SJSA1 (cell line): ENCODE measurements at regions not wholly inside any gene's neighbourhood (a gene's known extent, or its start where the extent isn't known, plus 50 kb on each side); places are given as distances from the start of the nearest gene placed in this dataset.

Source experiments
- DNase-seq, 2 experiments: peaks; one replicate each; pipeline ENCODE4 v3.0.0-alpha.2; 2015 to 2020; ENCODE audit warnings: low spot score in 2 of 2, low read depth in 1 of 2
- H3K27ac ChIP-seq: fragments of 250-450 bp; sonication (Bioruptor Pico); 2 replicates; pipeline ENCODE4 v1.5.1; 2020; ENCODE audit warnings: mild to moderate bottlenecking, moderate library complexity
- H3K27me3 ChIP-seq: fragments of 250-450 bp; sonication (Bioruptor Pico); replicated peaks from 2 replicates; pipeline ENCODE4 v1.5.1; 2020; ENCODE audit warnings: mild to moderate bottlenecking, moderate library complexity
- H3K36me3 ChIP-seq: fragments of 250-450 bp; sonication (Bioruptor Pico); 2 replicates; pipeline ENCODE4 v1.5.1; 2020; ENCODE audit warnings: mild to moderate bottlenecking
- H3K4me1 ChIP-seq: fragments of 250-450 bp; sonication (Bioruptor Pico); replicated peaks from 2 replicates; pipeline ENCODE4 v1.6.1; 2021; ENCODE audit warnings: mild to moderate bottlenecking
- H3K4me3 ChIP-seq: fragments of 250-450 bp; sonication (Bioruptor Pico); 2 replicates; pipeline ENCODE4 v1.5.1; 2020; ENCODE audit warnings: mild to moderate bottlenecking
- H3K9me3 ChIP-seq: fragments of 250-450 bp; sonication (Bioruptor Pico); replicated peaks from 2 replicates; pipeline ENCODE4 v1.5.1; 2020; ENCODE audit warnings: mild to moderate bottlenecking

- no peak for DNase-seq
- Histone ChIP-seq H3K4me1 (peaks cover 20% of the 10 kb centered on the region), H3K27me3 (no peaks in the 10 kb centered on the region), H3K36me3 (no peaks in the 10 kb centered on the region), H3K4me3 (no peak overlapping the region), H3K9me3 (no peaks in the 10 kb centered on the region), H3K27ac (no peak overlapping the region)
These were observed 548.8 kb upstream of the MDFIC2 start for GRCh38 chr3:70861234-70861633.

GRCh38 chr3:70857916-70858315 lies 545.5 kb upstream of the MDFIC2 start:
- no peaks in the 10 kb centered on the region for H3K9me3 ChIP-seq
- no peak for DNase-seq
- no peak overlapping the region for H3K27ac ChIP-seq
- H3K4me1 ChIP-seq = peaks cover 38% of the 10 kb centered on the region
- H3K27me3 ChIP-seq = no peaks in the 10 kb centered on the region
- no peak overlapping the region for H3K4me3 ChIP-seq
- H3K36me3 ChIP-seq = no peaks in the 10 kb centered on the region

DNA sequence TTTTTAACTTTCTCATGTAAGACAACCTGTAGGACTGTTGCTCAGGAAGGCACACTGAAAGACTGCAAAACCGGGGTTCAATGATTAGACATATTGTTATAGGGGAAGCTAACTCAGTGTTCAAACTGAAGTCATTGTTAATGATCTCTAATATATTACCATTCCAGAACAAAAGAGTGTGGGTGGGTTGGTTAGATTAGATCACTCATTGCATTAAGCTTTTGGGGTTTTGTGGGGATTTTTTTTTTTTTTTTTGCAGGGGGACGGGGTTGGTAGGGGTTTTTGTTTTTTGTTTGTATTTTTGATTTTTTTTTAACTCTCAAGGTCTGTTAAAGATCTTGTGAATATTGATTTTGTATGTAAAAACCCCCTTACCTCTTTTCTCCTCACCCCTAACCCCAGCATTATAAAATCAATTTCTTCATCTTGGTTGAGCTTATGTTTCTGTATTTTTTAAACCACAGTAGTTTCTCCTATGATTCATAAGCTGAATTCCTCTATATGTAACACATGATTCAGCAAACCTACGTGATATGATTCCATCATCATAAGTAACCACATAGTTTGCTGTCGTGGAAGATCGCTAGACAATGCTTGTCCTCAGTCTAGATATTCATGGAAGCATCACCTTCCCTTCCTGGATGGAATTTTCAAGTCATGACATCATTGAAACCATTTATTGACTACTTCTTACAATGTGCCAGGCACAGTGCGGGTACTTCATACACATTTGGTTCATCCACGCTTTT lies 544.1 kb upstream of the MDFIC2 start:
- no peaks in the 10 kb centered on the region for H3K9me3 ChIP-seq
- no peaks in the 10 kb centered on the region for H3K36me3 ChIP-seq
- no peak overlapping the region for H3K27ac ChIP-seq
- no peak for DNase-seq
- H3K4me3 ChIP-seq = no peak overlapping the region
- H3K27me3 ChIP-seq = no peaks in the 10 kb centered on the region
- H3K4me1 ChIP-seq = peaks cover 35% of the 10 kb centered on the region

- Histone ChIP-seq H3K4me3 (no peak overlapping the region), H3K36me3 (no peaks in the 10 kb centered on the region), H3K27ac (no peak overlapping the region), H3K27me3 (no peaks in the 10 kb centered on the region), H3K9me3 (no peaks in the 10 kb centered on the region), H3K4me1 (peaks cover 45% of the 10 kb centered on the region)
- DNase-seq = no peak
These were observed 542.7 kb upstream of the MDFIC2 start for GRCh38 chr3:70855149-70855548.

DNA sequence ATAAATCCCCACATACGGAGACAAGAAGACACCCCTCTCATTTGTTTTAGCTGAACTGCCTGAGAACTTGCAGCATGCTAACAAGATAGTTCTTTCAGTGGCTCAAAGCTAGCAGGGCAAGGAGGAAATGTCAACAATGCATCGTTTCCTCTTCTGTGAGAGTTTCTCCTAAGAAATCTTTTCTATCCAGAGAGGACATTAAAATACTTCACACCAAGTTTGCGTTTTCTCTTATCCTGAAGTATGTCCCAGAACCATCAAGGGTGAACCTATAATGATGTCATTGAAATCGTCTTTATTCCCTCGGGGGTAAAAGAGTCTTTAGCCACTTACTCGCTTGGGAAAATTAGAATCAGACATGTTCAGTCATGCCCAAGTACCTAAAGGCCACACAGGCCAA lies 541.7 kb upstream of the MDFIC2 start:
- H3K4me1 ChIP-seq = peaks cover 54% of the 10 kb centered on the region
- DNase-seq = no peak
- H3K9me3 ChIP-seq = no peaks in the 10 kb centered on the region
- no peaks in the 10 kb centered on the region for H3K27me3 ChIP-seq
- no peak overlapping the region for H3K27ac ChIP-seq
- no peaks in the 10 kb centered on the region for H3K36me3 ChIP-seq
- no peak overlapping the region for H3K4me3 ChIP-seq

DNA sequence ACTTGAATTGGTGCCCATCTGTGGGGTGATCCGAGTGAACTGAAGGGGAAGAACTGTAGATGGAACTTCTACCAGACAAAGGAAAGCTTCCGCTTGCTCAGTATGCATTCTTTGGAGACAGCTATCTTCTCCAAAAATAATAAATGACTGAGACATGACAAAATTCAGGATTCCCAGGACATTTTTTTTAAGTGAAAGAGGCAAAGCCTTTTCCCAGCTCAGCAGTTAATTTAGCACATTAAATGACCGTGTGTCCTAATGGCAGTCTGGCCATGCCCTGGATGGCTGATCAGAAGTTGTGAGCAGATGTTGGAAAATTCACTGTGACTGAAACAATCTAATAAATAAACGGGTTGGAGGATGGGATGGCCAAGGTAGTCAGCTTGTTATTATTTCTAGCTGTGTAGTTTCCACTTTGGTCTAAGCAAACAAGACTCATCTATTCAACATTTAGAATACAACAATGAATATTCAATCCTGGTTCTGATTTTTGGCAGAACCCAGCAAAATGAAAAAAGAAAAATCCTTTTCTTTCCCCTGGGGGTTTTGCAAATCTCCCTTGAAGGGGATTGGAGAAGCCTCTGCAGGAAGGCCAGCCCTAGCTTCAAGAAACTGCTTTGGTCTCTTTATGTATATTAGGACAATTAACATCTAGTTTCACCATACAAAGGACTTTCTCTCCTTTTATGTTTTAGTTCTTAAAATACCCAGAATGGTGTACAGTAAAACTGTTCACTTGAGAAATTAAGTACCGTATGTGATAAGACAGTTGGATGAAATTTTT lies 540.9 kb upstream of the MDFIC2 start:
- Histone ChIP-seq H3K27ac (peak overlapping the region; percentile 39; the same call in 1 of the 2 replicates), H3K27me3 (no peaks in the 10 kb centered on the region), H3K9me3 (no peaks in the 10 kb centered on the region), H3K36me3 (no peaks in the 10 kb centered on the region), H3K4me1 (peaks cover 56% of the 10 kb centered on the region), H3K4me3 (no peak overlapping the region)
- peak in 1 of 2 experiments; percentile 18 for DNase-seq

DNA sequence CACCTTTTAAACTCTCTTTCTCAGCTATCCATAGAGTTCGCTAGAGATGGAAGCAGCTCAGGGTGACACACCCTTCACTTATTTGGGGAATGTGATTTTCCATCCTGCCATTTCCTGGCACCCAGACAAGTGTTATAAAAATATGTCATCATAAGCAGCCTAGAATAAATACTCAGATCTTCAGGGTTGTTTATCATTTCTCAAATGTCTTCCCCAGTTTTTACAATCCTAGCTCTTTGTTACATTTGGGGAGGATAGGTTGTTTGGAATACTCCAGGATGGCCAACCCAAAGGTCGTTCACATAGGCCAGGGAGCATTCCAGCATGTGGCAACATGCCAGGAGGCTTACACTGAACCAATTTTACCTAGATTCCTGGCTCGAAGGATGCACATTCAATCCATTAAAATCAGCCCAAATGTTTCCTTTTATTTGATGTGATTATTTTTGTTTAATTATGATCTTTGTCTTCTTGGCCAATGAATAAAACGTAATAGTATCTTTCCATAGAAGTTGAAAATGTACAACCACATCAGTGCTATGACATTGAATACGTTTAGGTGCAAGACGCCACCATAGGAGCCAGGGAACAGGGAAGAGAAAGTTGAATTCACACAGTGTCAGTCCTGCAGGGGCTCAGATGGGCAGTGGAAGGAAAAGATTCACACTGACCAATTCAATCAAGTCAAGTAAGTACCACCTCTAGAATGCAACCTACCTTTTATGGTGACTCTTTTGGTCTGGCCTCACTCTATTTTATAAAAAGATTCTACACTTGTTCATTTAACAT lies 537.7 kb upstream of the MDFIC2 start:
- Histone ChIP-seq H3K4me1 (peaks cover 44% of the 10 kb centered on the region), H3K27ac (peak overlapping the region; percentile 26), H3K4me3 (no peak overlapping the region), H3K27me3 (no peaks in the 10 kb centered on the region), H3K36me3 (no peaks in the 10 kb centered on the region), H3K9me3 (no peaks in the 10 kb centered on the region)
- peak; percentile 54 to 75 for DNase-seq

- no peak for DNase-seq
- Histone ChIP-seq H3K4me1 (no peaks in the 10 kb centered on the region), H3K36me3 (no peaks in the 10 kb centered on the region)
These were observed 527.9 kb upstream of the MDFIC2 start for GRCh38 chr3:70840106-70840870.

DNA sequence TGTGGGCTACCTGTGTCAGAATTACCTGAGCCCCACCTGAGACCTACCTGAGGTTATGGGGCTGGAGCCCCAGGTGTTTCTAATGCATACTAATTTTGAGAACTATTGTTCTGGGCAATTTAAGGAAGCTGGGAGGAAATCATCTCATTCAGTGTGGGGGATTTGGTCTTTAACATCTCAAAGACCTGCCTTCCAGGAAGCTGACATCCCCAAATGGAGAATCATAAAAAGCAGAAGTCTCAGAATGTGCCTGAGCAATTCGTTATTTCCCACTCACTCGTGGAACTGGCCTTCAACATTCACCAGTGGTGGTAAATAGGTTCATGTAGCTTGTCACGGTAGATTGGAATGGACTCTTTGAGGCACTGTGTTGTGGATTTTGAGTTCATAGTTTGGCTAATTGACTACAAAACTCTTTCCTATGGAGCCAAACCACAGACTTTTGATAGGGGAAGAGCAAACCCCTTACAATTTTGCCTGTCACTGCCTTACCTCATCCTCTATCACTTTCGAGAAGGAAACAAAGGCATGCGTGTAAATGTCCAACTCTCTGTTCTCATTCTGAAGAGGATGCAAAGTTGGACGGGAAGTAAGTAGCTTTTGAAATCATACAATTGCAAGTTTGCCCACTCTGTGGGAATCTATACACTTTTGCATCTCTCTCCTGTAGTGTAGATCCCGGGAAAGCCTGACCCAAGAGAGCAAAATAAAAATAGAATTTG lies 521.0 kb upstream of the MDFIC2 start:
- Histone ChIP-seq H3K9me3 (no peaks in the 10 kb centered on the region), H3K36me3 (no peaks in the 10 kb centered on the region), H3K4me1 (peaks cover 18% of the 10 kb centered on the region), H3K4me3 (no peak overlapping the region), H3K27me3 (no peaks in the 10 kb centered on the region), H3K27ac (no peak overlapping the region)
- DNase-seq = no peak

More at GRCh38 chr3:70840106-70840870, 527.9 kb upstream of the MDFIC2 start:
- no peaks in the 10 kb centered on the region for H3K9me3 ChIP-seq
- no peaks in the 10 kb centered on the region for H3K27me3 ChIP-seq
- H3K4me3 ChIP-seq = no peak overlapping the region
- H3K27ac ChIP-seq = no peak overlapping the region

GRCh38 chr3:70832834-70833205 lies 520.4 kb upstream of the MDFIC2 start:
- Histone ChIP-seq H3K36me3 (no peaks in the 10 kb centered on the region), H3K27me3 (no peaks in the 10 kb centered on the region), H3K4me3 (no peak overlapping the region), H3K4me1 (peaks cover 18% of the 10 kb centered on the region), H3K27ac (peak overlapping the region; percentile 35; the same call in 1 of the 2 replicates), H3K9me3 (no peaks in the 10 kb centered on the region)
- DNase-seq = peak in 1 of 2 experiments; percentile 48

GRCh38 chr3:70832089-70832833 lies 519.8 kb upstream of the MDFIC2 start:
- DNase-seq = no peak
- Histone ChIP-seq H3K27me3 (no peaks in the 10 kb centered on the region), H3K27ac (peak overlapping the region; percentile 35; the same call in 1 of the 2 replicates), H3K4me3 (no peak overlapping the region), H3K36me3 (no peaks in the 10 kb centered on the region), H3K9me3 (no peaks in the 10 kb centered on the region), H3K4me1 (peaks cover 18% of the 10 kb centered on the region)

GRCh38 chr3:70829092-70829491 lies 516.7 kb upstream of the MDFIC2 start:
- Histone ChIP-seq H3K9me3 (no peaks in the 10 kb centered on the region), H3K36me3 (no peaks in the 10 kb centered on the region), H3K27me3 (no peaks in the 10 kb centered on the region), H3K27ac (no peak overlapping the region), H3K4me3 (no peak overlapping the region), H3K4me1 (peaks cover 18% of the 10 kb centered on the region)
- no peak for DNase-seq
